DOHH2 (cell line): ENCODE measurements at regions not wholly inside any gene's neighbourhood (a gene's known extent, or its start where the extent isn't known, plus 50 kb on each side); places are given as distances from the start of the nearest gene placed in this dataset.

Experiments
- EZH2phosphoT487 ChIP-seq: fragments of 200-600 bp; sonication (generic); IDR thresholded peaks from 2 replicates; pipeline ENCODE4 v1.6.1; 2017; ENCODE audit warnings: borderline replicate concordance, mild to moderate bottlenecking, antibody characterized with exemption, low read length, moderate library complexity, mixed read lengths
- TF ChIP-seq, protein P1 (sequence below): fragments of 200-600 bp; sonication (generic); IDR thresholded peaks from one replicate; pipeline ENCODE4 v1.5.1; 2014; ENCODE audit warnings: antibody characterized with exemption, mild to moderate bottlenecking, low read depth, low read length; ENCODE audit not compliant: poor library complexity, severe bottlenecking

DNA sequence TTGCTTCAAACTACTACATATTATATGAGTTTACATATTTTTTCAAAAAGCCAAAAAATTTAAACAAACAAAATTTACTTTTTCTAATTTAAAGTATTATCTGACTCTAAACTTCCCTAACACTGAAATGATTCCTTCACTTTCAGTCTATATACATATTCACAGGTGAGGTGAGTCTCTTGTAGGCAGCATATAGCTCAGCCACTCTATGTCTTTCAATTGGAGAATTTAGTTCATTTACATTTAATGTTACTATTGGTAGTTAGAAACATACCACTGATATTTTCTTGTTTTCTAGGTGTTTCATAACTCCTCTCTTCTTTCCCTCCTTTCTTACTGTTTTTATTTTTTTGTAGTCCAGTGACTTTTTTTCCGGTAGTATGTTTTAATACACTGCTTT, 387.1 kb downstream of the MRPL39 start:
- TF ChIP-seq, protein P1, sequence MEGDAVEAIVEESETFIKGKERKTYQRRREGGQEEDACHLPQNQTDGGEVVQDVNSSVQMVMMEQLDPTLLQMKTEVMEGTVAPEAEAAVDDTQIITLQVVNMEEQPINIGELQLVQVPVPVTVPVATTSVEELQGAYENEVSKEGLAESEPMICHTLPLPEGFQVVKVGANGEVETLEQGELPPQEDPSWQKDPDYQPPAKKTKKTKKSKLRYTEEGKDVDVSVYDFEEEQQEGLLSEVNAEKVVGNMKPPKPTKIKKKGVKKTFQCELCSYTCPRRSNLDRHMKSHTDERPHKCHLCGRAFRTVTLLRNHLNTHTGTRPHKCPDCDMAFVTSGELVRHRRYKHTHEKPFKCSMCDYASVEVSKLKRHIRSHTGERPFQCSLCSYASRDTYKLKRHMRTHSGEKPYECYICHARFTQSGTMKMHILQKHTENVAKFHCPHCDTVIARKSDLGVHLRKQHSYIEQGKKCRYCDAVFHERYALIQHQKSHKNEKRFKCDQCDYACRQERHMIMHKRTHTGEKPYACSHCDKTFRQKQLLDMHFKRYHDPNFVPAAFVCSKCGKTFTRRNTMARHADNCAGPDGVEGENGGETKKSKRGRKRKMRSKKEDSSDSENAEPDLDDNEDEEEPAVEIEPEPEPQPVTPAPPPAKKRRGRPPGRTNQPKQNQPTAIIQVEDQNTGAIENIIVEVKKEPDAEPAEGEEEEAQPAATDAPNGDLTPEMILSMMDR: no peak
- TF ChIP-seq EZH2phosphoT487: no peak
